ENCODE measurements at regions not wholly inside any gene's neighbourhood (a gene's known extent, or its start where the extent isn't known, plus 50 kb on each side); places are given as distances from the start of the nearest gene placed in this dataset.

DNA sequence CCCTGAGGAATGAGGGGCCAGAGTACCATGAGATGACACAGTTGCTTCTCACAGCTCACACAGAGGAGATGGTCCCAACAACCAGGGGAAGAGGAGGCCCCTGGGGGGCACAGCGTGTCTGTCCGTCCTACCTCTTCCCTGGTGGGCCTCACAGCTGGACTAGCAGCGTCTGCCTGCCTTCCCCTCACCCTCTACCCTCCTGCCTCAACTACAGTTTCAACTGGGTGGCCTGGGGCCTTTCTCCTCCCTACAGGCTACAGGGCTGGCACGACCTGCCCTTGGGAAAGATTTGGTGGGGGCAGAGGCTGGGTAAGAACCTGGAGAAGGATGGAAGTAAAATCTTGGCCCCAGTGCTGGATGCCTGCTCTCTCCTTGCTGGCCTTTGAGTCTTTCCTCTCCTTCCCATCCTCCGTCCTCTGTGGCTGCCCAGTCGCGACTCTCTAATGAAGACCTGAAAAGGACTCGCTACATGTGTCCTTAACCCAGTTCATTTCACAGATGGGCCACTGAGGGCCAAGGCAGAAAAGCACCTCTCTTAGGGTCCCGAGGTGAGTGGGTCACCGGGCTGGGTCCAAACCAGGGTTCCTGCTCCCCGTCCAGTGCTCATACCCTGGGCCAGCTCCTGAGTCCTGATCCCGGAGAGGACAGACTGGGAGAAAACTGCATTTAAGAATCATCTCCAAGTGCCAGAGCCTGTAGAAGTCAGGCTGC is 232.5 kb downstream of the BCL11B start:
- no peak for DNase-seq

GRCh38 chr14:99040052-99040451 is 231.9 kb downstream of the BCL11B start:
- no peak for DNase-seq

DNA sequence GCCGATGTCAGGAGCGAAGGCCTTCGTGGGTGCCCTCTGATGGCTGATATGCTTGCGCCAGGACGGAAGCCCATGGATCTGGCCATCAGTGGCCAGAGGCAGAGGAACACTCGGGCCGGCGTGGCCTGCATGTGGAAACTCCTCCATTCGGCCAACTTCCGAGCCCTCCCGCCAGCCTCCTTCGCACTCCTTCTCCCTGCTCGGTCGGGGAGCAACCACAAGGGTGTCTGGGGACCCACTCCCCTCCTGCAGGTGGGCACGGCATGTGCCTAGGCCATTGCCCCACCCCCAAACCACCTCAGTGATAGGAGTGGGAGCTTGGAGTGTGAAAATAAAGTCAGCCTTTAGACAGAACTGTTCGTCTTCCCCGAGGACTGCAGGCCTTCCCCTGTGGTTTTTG is 231.3 kb downstream of the BCL11B start:
- no peak for DNase-seq

GRCh38 chr14:99041141-99041819 is 230.7 kb downstream of the BCL11B start:
- DNase-seq = no peak

- DNase-seq = no peak
These were observed 230.2 kb downstream of the BCL11B start for GRCh38 chr14:99041820-99042174.

DNA sequence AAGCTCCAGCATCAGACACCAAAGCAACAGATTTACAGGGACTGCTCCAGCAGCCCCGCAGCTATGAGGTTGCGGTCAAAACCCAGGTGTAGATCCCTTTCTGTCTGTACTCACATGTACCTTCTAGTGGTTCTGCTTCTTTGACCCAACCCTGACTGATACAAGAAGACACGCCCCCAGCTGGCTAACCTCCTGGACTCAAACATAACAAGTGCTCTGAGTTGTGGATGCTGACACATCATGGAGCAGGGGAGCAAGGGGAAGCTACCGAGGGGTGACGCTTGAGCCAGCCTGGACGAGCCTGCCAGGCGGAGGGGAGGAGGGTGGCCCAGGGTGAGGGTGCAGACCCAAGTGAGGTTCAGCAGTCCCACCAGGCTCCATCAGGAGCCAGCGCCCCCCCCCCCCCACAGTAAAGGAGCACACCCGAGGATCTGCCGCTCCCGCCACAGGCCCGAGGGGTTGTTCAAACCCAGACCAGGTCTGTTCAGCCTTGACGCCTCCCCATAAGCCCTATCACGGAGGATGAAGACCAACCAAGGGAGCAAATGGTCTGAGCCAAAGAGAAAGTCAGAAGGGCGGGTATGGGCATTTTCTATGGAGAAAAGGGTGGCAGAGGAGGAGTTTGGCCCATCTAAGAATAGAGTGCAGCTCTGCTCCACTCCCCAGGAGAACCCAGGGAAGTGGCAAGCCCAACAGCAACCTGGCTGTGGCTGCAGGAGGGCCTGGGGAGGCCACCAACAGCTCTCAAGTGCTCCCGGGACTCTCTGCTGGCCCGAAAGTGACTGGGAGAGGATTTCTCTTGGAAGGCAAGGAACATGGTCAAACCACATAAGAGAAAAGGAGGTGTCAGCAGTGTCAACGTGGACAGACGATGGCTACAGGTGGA is 229.4 kb downstream of the BCL11B start:
- no peak for DNase-seq

- no peak for DNase-seq
These were observed 228.8 kb downstream of the BCL11B start for GRCh38 chr14:99043267-99043615.

GRCh38 chr14:99043756-99044155 is 228.2 kb downstream of the BCL11B start:
- DNase-seq = no peak

DNA sequence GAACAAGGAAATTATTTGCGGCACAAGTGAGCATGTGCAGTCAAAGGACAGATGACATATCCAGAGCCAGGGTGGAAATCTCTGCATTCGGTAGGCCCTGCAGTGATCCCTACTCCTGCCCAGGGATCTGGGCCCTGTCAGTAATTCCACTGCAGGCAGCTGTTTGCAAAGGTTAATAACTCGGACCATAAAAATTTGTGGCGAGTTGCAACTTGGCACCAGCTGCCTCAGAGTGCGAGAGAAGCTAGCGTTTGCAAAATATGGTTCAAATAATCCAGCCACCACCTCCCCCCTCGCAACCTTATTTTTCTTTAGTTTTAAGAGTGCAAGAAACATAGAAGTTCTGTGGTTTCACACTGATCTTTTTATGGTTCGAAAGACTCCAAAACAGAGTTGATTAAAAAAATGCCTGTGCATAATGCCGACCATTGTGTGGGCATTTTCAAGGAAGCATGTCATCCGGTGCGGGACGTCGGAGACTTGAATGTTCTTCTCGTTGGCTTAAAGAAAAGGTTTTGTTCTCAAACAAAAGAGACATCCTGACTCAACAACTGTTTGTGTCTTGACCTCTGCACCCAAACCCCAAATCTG is 224.5 kb downstream of the BCL11B start:
- DNase-seq = no peak

GRCh38 chr14:99050309-99050708 is 221.7 kb downstream of the BCL11B start:
- no peak for DNase-seq

- DNase-seq = no peak
These were observed 219.5 kb downstream of the BCL11B start for GRCh38 chr14:99052467-99052866.

DNA sequence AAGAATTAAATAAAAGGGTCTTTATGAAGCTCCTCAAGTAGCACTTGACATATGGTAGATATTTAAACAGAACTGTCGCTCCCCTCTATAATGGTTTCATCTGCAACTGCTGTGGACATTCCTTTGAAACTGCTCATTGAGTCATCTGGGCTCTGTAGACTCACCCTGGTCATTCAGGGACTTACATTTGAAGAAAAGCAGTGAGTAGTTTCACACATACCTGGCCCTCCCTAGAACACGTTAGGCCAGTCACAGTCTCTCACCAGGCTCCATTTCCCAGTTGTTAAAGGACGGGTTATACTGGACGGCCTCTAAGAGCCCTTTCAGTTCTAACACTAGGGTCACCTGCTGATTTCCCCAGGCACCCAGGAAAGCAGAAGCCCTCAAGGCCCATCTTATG is 217.0 kb downstream of the BCL11B start:
- DNase-seq = no peak

DNA sequence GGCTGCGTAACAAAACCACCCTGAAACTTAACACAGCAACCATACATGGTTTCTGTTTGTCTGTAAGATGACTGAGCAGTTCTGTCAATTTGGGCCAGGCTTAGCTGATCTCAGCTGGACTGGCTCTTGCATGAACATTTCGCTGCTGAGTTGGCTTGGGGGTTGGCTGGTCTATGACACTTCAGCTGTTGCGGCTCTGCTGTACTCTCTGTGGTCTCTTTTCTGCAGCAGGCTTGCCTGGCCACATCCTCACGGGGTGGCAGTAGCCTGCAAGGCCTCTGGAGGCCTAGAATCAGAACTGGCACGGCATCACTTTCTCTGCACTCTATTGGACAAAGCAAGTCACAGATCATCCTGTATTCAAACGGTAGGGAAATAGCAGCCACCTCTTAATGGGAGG is 216.2 kb downstream of the BCL11B start:
- DNase-seq = no peak

GRCh38 chr14:99057576-99058083 is 214.4 kb downstream of the BCL11B start:
- DNase-seq = no peak

GRCh38 chr14:99058542-99058941 is 213.5 kb downstream of the BCL11B start:
- DNase-seq = no peak

GRCh38 chr14:99062216-99062615 is 209.8 kb downstream of the BCL11B start:
- DNase-seq = no peak

- DNase-seq = no peak
These were observed 209.1 kb downstream of the BCL11B start for GRCh38 chr14:99062772-99063418.

DNA sequence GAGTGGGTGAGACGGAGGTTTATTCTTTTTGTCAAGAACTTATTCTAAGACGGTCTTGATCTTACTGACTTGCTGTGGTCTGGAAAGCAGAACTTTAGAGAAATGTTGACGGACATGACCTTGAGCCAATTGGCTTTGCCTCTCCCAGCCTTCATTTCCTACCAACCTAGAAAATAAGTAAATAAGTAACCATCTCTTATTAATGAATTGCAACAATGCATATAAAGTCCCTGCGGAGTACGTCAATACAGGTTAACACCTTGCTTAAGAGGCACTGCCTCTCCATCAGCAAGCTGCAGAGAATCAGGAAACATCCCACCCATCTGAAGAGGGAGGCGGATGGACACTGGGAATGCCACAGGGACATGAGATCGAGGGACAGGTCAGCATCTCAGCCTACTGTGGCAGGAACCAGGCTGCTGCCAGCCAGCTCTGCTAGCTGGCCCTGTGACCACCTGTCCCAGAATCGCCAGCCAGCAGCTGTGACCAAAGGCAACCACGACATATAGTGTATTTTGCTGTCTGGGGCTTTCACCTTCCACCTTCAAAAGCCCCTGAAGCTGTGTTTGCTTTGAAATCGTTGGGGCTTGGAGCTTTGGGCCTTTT is 208.3 kb downstream of the BCL11B start:
- DNase-seq = no peak

DNA sequence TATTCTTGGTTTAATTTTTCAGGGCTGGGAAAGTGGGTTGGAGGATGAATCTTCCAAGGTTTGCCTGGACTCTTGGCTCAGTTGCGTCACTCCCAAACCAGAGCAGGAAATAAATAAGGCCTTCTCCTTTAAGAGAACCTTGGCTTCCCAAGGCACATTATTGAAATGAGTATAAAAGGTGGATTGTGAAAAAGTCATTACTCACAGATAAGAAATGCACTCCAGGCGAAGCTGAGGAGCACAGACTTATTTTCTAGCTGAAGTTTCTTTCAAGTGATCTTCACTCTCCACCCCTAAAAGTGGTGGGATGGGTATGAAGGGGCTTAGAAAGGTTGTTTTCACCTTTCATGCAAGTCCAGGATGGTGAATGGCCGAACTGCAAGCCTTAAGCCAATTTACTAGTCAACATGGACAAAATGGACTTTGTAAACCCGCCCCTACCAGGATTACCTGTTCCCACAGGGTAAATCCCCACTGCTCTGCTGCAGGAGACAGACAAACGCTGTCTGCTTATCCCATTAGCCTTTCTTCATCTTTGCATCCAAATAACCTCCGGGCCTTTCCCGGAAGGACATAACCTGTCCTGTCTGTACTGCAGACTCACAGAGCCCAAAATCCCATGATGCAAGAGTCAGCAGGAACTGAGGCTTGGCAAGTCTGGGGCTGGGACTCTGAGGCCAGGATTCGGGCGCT is 207.6 kb downstream of the BCL11B start:
- no peak for DNase-seq

DNA sequence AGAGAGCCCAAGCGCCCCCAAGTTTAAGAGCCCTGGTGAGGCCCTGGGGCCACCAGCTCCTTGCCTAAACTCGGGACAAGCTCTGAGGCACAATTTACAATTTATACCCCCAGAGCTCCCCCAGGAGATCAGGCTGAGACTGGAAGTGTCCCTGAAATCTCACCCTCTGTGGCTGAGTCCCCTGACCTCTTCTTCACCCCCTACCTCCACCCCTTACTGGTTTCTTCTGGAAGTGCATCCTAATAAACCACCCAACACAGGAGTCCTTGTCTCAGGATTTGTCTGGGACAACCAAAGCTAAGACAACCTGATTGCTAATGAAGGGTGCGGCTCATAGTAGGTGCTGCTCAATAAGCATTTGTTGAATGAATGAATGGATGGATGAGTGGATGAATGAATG is 206.4 kb downstream of the BCL11B start:
- no peak for DNase-seq

GRCh38 chr14:99066378-99066777 is 205.6 kb downstream of the BCL11B start:
- DNase-seq = no peak

All from NCI-H2227 treated with DMSO at 0.1 percent for 48 hours (cell line).